GM12878 (cell line): ENCODE measurements at regions not wholly inside any gene's neighbourhood (a gene's known extent, or its start where the extent isn't known, plus 50 kb on each side); places are given as distances from the start of the nearest gene placed in this dataset.

Experiments used
- POLR2A ChIP-seq: IDR thresholded peaks from 2 replicates; pipeline ENCODE4 v1.6.1; 2011; ENCODE audit warnings: low read depth, mild to moderate bottlenecking, low read length
- ZNF592 ChIP-seq: fragments of 450-650 bp; IDR thresholded peaks from 2 replicates; pipeline ENCODE4 v1.6.1; 2017; ENCODE audit warnings: mild to moderate bottlenecking, moderate library complexity

GRCh38 chr1:187504779-187505178, 676.0 kb downstream of the PLA2G4A start:
- TF ChIP-seq ZNF592 (no peak), POLR2A (no peak)
